ENCODE measurements at regions not wholly inside any gene's neighbourhood (a gene's known extent, or its start where the extent isn't known, plus 50 kb on each side); places are given as distances from the start of the nearest gene placed in this dataset.

- H3K79me2 ChIP-seq (ENCODE audit: control insufficient read depth in 1 of 2, insufficient read depth in 2 of 2, low read length in 2 of 2) = no peaks in the 10 kb centered on the region
- H3K4me2 ChIP-seq (ENCODE audit: insufficient read depth in 1 of 2, low read depth in 2 of 2, low read length in 2 of 2) = no peak overlapping the region
- no peak overlapping the region for H2AK5ac ChIP-seq (ENCODE audit: low read depth, low read length)
- no peak overlapping the region for H4K91ac ChIP-seq (replicated peaks; ENCODE audit: insufficient read length, low read length)
- H3K23ac ChIP-seq (ENCODE audit: insufficient read length) = no peak overlapping the region
- no peak overlapping the region for H2BK20ac ChIP-seq (ENCODE audit: low read length)
- no peak for TF ChIP-seq KDM5A (IDR thresholded peaks at IDR 0.05; ENCODE audit: low read length)
- no peak for TF ChIP-seq SAP30 (IDR thresholded peaks at IDR 0.05; ENCODE audit: insufficient read depth, insufficient replicate concordance, low read length)
- TF ChIP-seq SP4 (IDR thresholded peaks at IDR 0.05; ENCODE audit: low read length) = no peak
- TF ChIP-seq SIX5 (IDR thresholded peaks at IDR 0.05; ENCODE audit: low read depth, low read length) = no peak
- TF ChIP-seq SRF (IDR thresholded peaks at IDR 0.05; ENCODE audit: low read depth, low read length) = no peak
- TF ChIP-seq KDM4A (IDR thresholded peaks at IDR 0.05; ENCODE audit: low read depth, low read length, severe bottlenecking) = no peak
- TF ChIP-seq ZNF274 (IDR thresholded peaks at IDR 0.05; ENCODE audit: borderline replicate concordance, extremely low read depth, low read length) = no peak
- no peak for TF ChIP-seq BCL11A (IDR thresholded peaks at IDR 0.05; ENCODE audit: low read depth in 2 of 2, low read length in 2 of 2)
- TF ChIP-seq SP2 (IDR thresholded peaks at IDR 0.05; ENCODE audit: low read length) = no peak
- TF ChIP-seq ATF3 (IDR thresholded peaks at IDR 0.05; ENCODE audit: insufficient read depth, low read depth, low read length) = no peak
- no peak for TF ChIP-seq TAF7 (optimal IDR thresholded peaks at IDR 0.05; ENCODE audit: borderline replicate concordance, low read depth, low read length)
- no peak for TF ChIP-seq ASH2L (IDR thresholded peaks at IDR 0.05; ENCODE audit: low read length)
- no peak for TF ChIP-seq SUZ12 (IDR thresholded peaks at IDR 0.05; ENCODE audit: low read length)
- TF ChIP-seq RXRA (IDR thresholded peaks at IDR 0.05; ENCODE audit: insufficient read depth, low read depth, low read length) = no peak
- TF ChIP-seq TEAD4 (IDR thresholded peaks at IDR 0.05; ENCODE audit: low read depth, low read length) = no peak
- no peak overlapping the region for H2BK5ac ChIP-seq (ENCODE audit: low read depth, low read length)
- no peak overlapping the region for H2AFZ ChIP-seq (ENCODE audit: low read length)
- no peak overlapping the region for H2BK12ac ChIP-seq (ENCODE audit: low read depth, low read length)
- no peak overlapping the region for H3K14ac ChIP-seq (ENCODE audit: insufficient read length)
- DNase-seq (ENCODE audit: low read depth in 1 of 2, low spot score in 2 of 2) (no peak), FAIRE-seq (no peak)
- H3K4me1 ChIP-seq (replicated peaks in 1 of 4; ENCODE audit: control insufficient read depth in 3 of 4, insufficient read depth in 4 of 4, low read length in 3 of 4) = no peaks in the 10 kb centered on the region
- no peak overlapping the region for H3K18ac ChIP-seq (ENCODE audit: extremely low read depth, low read length)
- peaks cover 0 to 1% (median 0%) of the 10 kb centered on the region in 4 experiments; a peak in 1 of 7 replicates for H3K27me3 ChIP-seq (replicated peaks in 1 of 4; ENCODE audit: control insufficient read depth in 3 of 4, extremely low read depth in 1 of 4, insufficient read depth in 3 of 4, low read length in 3 of 4)
- H3K27ac ChIP-seq (ENCODE audit: low read depth, low read length) = no peak overlapping the region
- no peak overlapping the region for H2BK15ac ChIP-seq (ENCODE audit: low read length)
- no peak overlapping the region for H3K56ac ChIP-seq (replicated peaks; ENCODE audit: insufficient read length, low read depth, low read length)
- no peaks in the 10 kb centered on the region for H3K36me3 ChIP-seq (ENCODE audit: control insufficient read depth in 2 of 4, insufficient read depth in 4 of 4, low read length in 3 of 4)
- H3K4me3 ChIP-seq (ENCODE audit: extremely low read depth in 1 of 4, insufficient read depth in 2 of 4, low read depth in 3 of 4, low read length in 4 of 4) = no peak overlapping the region
- 85% methylated on average over 2 of the region's 2 CpGs; no CpG with 5 or more reads in 1 of the 2 experiments for WGBS, 2 experiments (ENCODE audit: extremely low coverage in 1 of 2, insufficient coverage in 1 of 2, insufficient read length in 1 of 2, insufficient replicate concordance in 2 of 2, low coverage in 1 of 2, low lambda C conversion rate in 2 of 2, missing lambda C conversion rate in 1 of 2)
- H3K4ac ChIP-seq (replicated peaks; ENCODE audit: insufficient read length, low read depth, low read length) = no peak overlapping the region
- CTCF ChIA-PET (ENCODE audit: partially characterized antibody) = interaction anchor here (0.6 to 1.5 kb wide), 2 partner anchors 52 to 282 kb away, joined by 3 to 4 read pairs; no protein-coding TSS in a partner anchor
- POLR2A ChIA-PET (ENCODE audit: partially characterized antibody) = no interaction called here
- H3K9ac ChIP-seq (replicated peaks in 1 of 4; ENCODE audit: extremely low read depth in 1 of 4, low read depth in 3 of 4, low read length in 3 of 4) = no peak overlapping the region
- no peaks in the 10 kb centered on the region for H4K20me1 ChIP-seq (replicated peaks in 1 of 2; ENCODE audit: control insufficient read depth in 1 of 2, insufficient read depth in 2 of 2, low read length in 2 of 2)
- H3K79me1 ChIP-seq (ENCODE audit: low read depth, low read length) = no peaks in the 10 kb centered on the region
- H2BK120ac ChIP-seq (replicated peaks; ENCODE audit: low read depth, low read length) = no peak overlapping the region
- no peaks in the 10 kb centered on the region for H3K23me2 ChIP-seq (ENCODE audit: low read depth, low read length)
- H4K8ac ChIP-seq (ENCODE audit: extremely low read depth, insufficient read depth, low read length) = no peak overlapping the region
- H3K9me3 ChIP-seq (ENCODE audit: insufficient read depth in 2 of 2, low read depth in 1 of 2, low read length in 1 of 2) = no peaks in the 10 kb centered on the region
- no peak overlapping the region for H4K5ac ChIP-seq (ENCODE audit: insufficient read length, low read depth, low read length)
Observed at GRCh38 chr2:55999790-56000189, 76.2 kb upstream of the EFEMP1 start.

All from H1 (cell line).